GM19455 (cell line): ENCODE measurements at regions not wholly inside any gene's neighbourhood (a gene's known extent, or its start where the extent isn't known, plus 50 kb on each side); places are given as distances from the start of the nearest gene placed in this dataset.
"Not testable (repeated sequence)": the region's sequence is repeated elsewhere in the genome, so short reads cannot be mapped to it uniquely, and the experiment has no call there.

ENCODE experiments used
- ATAC-seq: cut with Tn5 transposase; IDR thresholded peaks from one replicate; pipeline ENCODE4 v1.9.1; 2021; ENCODE audit not compliant: unreplicated experiment

DNA sequence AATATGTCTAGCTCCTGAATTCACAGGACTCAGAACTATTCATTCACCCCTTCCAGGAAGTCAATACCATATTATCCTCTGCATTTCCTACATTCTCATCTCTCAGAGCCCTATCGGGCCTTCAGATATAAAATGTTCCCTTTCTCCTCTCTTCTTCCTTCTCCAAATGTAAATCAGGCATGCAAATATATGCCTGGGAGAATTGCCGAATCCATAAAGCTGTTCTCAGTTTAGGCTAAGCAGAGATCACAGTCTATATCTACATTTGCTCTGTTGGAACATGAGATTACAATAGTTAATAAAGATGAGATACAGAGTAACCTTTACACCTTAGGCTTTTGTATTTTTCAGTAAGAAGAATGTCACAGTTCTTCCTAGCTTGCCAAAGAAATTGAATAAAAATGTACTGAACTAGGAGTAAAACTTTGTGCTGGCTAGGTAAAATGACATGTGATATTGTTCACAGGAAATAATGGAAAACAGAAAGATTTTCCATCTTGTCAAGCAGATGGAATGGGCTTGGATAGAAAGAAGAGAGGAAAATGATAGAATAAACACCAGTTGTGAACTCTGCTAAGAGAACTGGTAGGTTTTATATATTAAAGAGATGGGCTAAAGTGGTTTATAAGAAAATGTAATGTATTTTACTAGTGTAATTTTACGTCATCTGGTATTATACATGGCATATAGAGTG lies 161.5 kb downstream of the NRIP1 start:
- no peak for ATAC-seq

DNA sequence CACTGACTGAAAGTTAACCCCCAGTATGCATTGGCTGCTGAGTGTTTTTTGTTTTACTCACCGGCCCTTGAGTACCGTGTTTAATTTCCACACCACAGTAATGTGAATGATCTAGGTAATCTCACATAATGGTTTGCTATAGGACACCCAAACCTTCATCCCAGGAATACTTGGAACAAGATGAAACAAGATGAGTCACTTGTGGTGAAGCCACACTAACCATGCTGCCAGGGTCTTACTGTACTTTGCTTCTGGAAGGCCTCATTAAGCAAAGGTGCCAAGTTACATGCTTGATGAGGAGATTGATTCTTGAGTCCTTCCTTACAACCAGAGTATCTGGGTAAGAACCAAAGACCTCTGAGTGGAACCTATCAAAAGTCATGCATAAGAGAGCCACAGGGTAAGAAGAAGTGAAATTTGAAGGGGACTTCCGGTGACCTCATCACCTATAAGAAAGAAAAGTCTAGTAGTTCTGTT lies 163.3 kb downstream of the NRIP1 start:
- ATAC-seq: no peak

DNA sequence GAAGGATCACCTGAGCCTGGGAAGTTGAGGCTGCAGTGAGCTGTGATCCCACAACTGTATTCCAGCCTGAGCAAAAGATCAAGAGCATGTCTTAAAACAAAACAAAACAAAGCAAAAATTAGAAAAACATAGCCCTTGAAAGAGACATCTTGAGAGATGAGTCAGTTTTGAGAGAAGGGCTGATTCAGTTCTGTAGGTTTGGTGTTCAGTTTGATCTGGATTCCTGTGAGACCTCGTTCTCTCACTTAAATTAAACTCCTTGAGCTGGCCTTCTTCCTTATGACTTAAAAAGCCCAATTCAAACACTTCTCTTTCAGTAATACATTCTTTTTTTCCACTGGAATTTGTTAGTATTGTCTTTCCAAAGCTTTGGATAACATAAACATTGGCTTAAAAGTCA lies 164.2 kb downstream of the NRIP1 start:
- no peak for ATAC-seq

DNA sequence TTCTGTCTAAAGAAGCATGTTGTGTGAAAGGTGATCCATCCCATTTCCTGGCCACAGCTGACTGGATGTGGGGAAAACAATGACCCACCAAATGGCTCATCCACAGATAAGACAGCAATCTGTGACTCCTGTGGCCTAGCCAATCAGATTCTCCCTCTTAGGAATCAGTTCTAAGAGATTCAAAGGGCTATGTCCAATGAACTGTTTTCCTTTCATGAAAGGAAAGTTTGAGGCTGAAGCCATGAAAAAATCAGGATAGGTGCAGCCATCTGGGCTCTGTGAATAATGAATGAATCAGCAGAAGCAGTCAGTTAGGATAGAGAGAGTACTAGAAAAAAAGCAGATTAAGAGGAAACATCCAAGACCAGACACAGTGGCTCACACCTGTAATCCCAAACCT lies 164.7 kb downstream of the NRIP1 start:
- ATAC-seq: no peak

DNA sequence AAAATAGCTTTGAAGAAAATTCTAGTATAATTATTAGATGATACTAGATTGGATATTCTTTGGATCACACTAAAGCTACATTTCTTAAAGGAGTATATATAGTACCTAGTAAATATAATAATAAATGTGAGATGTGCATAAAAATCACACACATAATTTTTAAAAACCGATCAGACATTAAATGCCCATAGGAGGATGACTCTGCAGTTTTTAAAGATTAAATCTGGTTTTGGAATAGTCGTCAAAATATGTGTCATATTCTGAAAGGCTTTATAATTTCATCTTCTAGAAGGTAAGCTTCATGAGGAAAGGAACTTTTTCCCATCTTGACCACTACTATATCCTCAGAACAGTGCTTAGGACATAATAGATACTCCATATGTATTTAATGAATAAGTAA lies 169.0 kb downstream of the NRIP1 start:
- ATAC-seq: no peak

DNA sequence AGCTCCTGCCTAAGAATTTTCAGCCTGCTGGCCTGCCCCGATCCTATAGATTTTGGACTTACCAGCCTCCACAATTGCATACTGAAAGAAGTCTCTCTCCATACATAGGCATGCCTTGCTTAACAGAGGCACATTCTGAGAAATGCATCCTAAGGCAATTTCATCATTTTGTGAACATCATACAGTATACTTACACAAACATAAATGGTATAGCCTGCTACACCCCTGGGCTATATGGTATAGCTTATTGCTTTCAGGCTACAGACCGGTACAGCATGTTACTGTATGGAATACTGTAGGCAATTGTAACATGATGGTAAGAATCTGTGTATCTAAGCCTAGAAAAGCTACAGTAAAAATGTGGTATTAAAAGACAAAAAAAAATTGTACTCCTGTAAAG lies 174.7 kb downstream of the NRIP1 start:
- no peak for ATAC-seq

DNA sequence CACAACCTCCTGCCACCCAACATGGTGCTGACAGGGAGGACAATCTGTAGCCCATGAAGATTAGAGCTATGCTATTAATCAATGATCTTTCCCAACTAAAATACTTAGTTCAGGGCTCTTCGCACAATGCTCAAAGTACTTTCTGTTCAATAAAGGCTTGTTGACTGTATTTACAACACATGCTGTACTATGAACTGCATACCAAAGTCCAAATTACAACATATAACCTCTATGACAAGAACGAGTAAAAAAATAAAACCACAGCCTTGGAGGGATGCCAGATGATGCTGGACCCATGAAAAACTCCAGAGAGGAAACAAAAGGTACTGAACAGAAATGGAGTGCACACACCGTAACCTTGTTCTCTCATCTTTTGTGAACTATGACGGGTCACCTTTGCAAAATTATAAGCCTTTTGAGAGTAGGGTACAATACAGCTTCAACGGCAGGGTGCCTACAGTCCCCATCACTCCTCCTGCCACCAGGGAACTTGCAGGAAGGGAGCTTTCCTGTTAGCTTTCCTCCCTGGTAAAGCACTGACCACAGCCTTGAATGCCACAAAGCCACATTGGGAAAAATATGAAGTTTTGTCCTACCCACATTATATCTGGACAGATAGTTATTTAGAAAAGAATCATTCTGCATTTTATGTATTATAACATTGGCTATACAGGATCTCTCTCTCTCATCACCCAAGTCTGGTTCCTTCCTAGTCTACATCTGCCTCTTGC lies 175.6 kb downstream of the NRIP1 start:
- ATAC-seq: no peak

DNA sequence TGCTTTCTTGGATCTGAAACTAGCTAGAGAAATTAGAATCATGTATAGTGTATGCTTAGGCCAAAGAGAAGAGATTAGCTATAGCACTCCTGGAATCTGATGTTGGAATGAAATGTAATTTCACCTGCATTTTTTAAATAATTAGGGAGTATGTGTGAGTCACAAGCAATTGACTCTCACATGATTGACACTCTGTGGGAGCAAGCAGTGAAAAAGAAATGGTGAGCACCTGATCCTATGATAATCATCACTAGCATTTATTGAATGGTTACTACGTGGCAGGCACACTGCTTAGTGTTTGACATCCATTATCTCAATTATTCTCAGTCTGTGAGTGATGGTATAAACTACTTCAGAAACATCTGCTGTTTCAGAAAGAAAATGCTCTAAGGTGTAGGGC lies 176.6 kb downstream of the NRIP1 start:
- no peak for ATAC-seq

DNA sequence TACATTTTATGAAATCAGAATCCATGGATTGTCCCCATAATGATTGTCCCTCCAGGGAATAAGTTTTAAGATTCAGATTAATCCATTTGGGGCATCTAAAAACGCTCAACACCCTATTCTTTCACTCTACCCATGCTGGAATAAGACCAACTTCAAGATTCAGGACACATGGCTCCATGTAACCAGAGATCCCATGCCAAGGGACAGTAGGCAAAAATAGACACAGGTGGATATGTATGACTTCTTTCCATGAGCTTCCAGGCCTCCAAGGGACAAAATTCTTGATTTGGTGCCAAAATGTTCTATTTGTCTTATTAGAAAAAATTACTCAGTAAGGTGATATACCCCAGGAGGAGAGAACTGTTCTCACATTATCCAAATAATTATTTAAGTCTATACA lies 178.8 kb downstream of the NRIP1 start:
- no peak for ATAC-seq

DNA sequence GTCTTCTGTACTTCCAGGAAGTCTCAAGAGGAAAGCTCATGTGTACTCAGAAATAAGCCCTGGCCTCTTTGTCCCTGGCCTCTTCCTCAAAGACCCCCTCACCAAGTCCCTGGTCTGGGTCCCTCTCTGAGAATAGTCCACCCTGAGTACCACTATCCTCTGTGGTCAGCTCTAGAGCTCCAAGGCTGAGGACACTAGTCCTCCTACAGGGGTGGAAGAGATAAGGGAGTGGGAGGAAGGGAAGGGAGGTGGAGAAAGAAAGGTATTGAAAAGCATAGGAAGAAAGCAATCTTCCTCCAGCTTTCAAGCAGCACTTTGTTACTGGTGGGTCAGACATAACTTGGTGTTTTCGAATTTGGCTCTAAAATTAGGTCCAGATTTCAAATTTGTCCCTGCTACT lies 181.4 kb downstream of the NRIP1 start:
- no peak for ATAC-seq

DNA sequence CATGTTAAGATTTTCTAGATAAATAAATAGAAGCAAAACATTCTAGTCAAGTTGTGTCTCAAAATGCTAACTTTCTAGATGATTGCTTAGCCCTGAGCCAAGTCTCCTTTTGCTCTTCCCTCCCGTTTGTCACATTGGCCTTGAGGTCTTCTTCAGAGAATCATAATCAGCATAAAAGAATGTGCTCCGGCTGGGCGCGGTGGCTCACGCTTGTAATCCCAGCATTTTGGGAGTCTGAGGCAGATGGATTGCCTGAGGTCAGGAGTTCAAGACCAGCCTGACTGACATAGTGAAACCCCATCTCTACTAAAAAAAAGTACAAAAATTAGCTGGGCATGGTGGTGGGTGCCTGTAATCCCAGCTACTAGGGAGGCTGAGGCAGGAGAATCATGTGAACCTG lies 182.3 kb downstream of the NRIP1 start:
- not testable (repeated sequence) for ATAC-seq

DNA sequence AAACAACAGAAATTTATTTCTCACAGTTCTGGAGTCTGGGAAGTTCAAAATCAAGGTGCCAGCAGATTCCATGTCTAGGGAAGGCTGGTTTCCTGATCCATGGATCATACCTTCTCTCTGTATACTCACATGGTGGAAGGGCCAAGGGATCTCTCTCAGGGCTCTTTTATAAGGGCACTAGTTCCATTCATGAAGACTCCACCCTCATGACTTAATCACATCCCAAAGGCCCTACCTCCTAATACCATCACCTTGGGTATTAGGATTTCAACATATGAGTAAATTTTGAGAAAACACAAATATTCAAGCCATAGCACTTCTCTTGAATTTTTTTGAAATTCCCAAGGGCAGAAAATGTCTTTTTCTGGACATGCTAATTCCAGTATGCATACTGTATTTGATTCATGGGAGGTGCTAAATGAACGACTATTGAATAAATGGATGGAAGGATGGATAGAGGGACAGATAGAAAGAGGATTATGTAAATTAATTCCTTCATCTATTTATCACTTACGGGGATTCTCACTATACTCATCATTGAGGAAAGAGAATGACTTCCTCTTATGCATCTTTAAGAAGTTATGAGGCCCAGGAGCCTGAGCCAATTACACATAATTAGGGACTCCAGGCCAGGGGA lies 182.8 kb downstream of the NRIP1 start:
- ATAC-seq: no peak

DNA sequence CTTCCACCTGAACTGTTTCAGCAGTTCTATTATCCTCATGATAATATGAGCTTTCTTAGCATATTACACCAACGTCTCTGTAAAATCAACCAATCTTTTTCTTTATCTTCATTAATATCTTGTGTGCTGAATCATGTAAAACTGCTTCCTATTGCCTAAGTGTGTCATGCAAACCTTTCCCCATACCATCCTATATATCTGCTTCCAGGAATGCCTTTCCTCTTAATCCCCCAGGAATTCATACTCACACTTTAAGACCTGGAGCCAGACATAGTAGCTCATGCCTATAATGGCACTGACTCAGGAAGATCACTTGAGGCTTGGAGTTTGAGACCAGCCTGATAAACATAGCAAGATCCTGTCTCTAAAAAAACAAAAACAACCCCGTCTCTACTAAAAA lies 183.9 kb downstream of the NRIP1 start:
- no peak for ATAC-seq

DNA sequence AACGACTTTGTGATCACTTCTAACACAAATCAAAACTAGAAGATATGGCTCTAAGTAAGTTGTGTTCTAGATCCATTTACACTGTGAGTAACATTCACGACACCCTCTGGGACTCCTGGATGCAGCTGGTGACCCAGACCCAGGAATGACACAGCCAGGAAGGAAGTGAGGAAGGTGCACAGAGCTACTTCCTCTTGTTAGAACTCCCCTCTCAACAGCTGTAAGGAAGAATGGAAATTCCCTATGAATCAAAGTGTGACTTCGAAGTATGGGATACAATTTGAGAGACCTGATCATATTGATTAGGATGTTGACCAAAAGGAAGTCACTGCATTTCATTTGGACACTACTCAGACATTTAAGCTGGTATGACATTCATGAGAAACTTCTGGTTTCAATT lies 185.3 kb downstream of the NRIP1 start:
- ATAC-seq: no peak

DNA sequence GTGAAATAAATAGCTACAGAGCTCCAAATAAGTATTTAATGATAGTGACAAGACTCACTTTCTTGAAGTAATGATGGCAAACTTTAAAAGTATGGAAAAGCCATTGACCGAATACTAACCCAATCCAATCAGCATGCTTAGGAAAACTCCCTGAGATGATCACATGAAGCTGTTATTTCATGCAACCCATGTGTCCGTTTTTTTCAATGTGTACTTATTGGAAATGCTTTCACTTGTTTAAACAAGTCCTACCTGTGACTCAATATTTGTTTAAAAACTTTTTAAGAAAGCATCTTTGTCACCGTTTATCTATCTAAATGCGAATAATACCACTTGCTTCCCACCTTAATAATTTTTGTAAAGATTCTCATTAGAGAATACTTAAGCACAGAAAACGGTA lies 185.8 kb downstream of the NRIP1 start:
- no peak for ATAC-seq

DNA sequence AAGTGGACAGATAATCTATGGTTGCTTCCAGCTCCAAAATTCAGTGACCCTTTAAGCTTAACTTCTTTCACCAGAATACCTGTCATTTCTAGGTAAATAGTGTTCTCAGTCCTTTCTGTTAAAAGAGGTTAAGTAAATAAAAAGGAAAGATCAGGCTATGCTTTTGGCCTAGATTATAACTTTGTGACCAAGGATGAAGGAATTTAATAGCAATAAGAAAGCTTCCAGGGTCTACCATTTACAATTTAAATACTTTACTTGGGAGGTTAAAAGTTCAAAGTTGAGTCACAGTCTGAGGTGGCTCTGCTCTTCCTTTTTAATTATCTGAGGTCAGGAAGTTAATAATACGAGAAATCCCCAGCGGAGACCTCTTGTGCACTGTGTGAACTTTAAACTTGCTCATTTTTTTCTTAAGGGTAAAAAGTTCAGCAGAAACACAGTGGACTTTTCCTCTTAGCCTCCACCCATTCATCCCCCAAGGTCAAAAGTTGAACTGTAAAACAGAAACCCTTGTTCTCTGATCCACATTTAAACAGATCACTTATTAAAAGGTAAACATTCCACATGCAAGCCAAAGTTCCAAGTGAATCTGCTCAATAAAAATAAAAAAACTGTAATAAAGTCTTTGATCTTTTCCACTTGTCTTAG lies 187.1 kb downstream of the NRIP1 start:
- no peak for ATAC-seq

DNA sequence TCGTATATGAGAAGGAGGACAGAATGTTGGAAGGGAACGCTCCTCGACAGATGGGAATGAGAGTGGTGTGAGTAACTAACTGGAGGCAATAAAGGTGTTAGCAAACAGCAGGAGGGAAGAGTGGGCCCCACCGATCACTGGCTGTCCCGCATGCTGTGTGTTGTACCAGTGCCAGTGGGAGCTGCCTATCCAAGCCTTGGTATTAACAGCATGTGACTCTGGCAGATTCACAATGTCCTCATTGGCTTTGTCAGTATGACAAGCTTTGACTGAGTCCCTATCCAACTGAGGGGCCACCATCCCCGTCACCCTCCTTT lies 188.3 kb downstream of the NRIP1 start:
- ATAC-seq: no peak

DNA sequence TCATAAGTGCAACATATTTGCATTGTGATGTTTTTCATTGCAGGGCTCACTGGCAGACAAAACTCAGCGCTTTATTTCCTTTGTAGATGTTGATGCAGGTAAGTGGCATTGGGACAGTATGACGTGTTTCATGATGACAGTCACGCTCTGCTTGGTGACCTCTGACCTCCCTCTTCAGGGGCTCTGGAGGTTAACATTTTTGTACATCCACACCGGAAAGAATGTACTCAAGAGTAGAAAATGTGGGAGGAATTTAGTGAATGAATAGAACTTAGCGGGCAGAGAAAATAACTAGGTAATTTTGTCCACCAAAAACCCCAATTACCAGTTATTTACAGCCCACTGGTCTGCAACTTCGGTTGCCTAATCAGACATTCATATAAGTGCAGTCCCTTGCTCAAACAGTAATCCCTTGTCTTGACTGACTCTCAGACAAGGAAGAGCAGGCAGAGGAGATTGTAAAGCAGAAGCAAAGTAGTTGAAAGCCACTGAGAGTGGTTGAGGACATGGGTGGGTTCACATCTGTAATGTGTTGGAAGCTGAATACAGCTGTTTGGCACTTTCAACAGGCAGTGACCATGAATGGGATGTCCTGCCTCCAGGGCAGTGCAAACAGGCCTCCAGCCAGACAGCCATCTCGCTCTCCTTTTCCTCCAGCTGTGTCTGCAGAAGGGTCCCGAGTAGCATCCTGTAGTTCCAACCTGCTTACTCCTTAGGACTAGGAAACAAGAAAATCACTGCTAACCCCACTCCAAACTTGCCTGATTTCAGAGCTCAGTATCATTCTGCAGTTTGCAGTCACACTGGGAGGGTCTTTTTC lies 188.9 kb downstream of the NRIP1 start:
- peak; percentile 67 for ATAC-seq

DNA sequence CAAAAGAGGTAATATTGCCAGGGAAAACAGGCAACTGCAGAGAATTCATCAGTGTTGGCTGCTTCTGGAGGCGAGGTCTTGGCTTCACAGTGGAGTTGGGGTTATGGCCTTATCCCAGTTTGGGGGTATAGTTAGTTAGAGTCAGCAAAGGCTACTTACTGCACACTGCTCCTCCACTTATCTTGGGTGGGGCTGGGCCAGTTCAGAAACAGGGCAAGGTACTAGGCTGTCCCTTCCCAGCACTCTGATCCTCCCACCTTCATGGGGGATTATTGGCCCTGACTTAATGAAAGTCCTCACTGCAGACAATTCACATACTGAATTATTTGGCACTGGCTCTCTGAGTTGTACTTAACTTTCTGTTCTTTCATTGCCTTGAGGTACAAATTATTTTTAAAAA lies 189.6 kb downstream of the NRIP1 start:
- no peak for ATAC-seq

DNA sequence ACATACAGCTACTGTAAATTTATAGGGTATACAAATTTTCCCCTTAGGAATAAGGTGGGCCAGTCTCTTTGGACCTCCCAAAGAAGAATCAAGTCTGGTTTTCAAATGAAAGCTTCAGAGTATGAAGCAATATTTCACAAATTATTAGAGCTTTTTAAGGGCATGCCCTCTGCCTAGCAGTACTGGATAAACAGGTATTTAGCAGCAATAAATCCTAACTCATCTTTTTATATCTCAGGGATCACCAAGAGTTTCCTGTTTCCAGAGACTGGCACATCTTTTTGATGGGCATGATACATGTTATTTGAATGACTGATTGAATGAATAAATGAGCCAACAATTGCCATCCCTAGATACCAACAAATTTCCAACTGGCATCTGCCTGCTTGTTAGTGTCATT lies 190.4 kb downstream of the NRIP1 start:
- no peak for ATAC-seq

DNA sequence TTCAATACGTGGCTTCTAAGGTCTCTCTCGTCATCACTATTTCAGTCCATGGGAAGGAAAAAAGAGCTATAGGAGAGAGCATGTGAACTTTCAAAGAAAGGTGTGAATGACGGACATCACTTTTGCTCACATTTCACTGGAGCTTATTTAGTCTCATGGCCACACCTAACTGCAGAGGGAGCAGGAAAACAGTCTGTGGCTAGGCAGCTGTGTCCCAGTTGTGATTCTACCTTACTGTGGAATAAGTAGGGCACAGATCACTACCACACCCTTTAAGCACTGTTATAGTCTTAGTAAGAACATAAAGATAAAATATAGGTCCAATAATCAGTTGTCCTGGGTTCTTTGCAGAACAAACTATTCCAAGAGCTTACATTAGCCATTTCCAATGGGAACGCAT lies 192.9 kb downstream of the NRIP1 start:
- no peak for ATAC-seq
